T47D (cell line): ENCODE measurements at regions not wholly inside any gene's neighbourhood (a gene's known extent, or its start where the extent isn't known, plus 50 kb on each side); places are given as distances from the start of the nearest gene placed in this dataset.

Experiments
- DNase-seq, 2 experiments: peaks; one replicate each; pipeline versions ENCODE4 v3.0.0 to v3.0.0-alpha.2; 2011 to 2012; ENCODE audit warnings: low read depth in 1 of 2, low spot score in 1 of 2
- JUND ChIP-seq: IDR thresholded peaks from 2 replicates; pipeline ENCODE4 v1.6.1; 2012; ENCODE audit warnings: low read depth
- in situ Hi-C: cut with HindIII; loops from 2 replicates; pipeline ENCODE4 v1.10.0; 2016; ENCODE audit warnings: low sequenced_read_pairs, low pct_unique_long_range_greater_than_20kb

GRCh38 chr2:234139755-234140154 is 89.3 kb downstream of the SPP2 start:
- DNase-seq, result no peak
- no peak for TF ChIP-seq JUND
- in situ Hi-C loops, result no loop called here

DNA sequence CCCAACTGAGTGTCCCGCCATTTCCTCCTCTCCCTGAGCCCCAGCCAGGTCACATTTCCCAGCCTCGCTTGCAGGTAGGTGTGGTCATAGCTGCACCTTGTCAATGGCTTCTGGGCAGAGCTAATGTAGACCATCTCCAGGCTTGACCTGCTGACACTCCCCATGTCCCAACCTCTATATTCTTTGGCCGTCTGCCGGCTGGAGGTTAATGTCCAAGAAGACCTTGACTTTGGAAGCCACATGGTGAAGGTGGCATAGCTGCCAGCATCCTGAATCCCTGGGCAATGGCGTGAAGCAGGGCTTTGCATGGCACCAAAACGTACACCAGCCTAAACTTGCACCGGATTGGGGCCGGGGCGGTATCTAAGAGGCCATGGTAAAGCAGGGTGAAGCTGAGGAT is 88.3 kb downstream of the SPP2 start:
- TF ChIP-seq JUND, result no peak
- in situ Hi-C loops, result no loop called here
- no peak for DNase-seq

GRCh38 chr2:234137400-234138014 is 87.0 kb downstream of the SPP2 start:
- no peak for DNase-seq

DNA sequence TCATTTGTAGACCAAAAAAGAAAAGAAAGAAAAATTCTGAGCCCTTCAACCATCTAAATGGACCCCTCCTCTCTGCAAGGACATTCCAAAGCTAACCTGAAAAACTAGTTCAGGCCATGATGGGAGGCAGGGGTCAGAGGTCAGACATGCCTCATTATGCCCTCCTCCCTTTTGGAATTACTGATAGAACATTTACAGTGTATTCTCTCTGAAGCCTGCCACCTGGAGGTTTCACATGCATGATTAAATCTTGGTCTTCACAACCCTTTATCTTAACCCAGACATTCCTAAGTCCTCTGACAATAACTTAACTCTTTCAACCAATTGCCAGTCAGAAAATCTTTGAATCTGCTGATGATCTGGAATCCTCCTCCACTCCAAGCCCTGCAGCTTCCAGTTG is 86.0 kb downstream of the SPP2 start:
- DNase-seq, result no peak
- in situ Hi-C loops, result no loop called here

More at GRCh38 chr2:234137400-234138014, 87.0 kb downstream of the SPP2 start:
- TF ChIP-seq JUND, result no peak
- in situ Hi-C loops, result no loop called here

DNA sequence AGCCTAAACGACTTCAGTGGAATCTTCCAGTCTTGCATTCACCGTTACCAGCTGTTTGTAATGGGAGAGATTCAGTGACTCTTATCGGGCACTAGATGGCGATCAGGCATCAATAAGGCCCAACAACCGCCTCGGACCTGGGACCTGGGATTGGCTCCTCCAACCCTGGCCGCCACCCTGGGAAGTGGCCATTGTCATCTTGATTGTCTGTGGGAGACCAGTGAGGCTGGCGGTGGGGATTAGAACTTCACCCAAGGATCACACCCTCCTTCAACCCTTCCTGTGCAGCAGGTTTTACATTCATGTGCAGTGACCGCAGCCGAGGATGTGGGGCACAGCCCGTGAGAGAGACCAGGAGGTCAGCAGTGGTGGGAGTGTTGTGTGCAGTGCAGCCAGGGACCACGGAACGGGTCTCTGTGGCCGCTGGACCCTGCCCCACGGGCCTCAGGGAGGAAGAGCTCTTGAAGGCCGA is 85.3 kb downstream of the SPP2 start:
- no peak for TF ChIP-seq JUND
- peak; percentile 48 to 82 for DNase-seq
- in situ Hi-C loops, result no loop called here

More for the DNA sequence above, 86.0 kb downstream of the SPP2 start:
- no peak for TF ChIP-seq JUND

DNA sequence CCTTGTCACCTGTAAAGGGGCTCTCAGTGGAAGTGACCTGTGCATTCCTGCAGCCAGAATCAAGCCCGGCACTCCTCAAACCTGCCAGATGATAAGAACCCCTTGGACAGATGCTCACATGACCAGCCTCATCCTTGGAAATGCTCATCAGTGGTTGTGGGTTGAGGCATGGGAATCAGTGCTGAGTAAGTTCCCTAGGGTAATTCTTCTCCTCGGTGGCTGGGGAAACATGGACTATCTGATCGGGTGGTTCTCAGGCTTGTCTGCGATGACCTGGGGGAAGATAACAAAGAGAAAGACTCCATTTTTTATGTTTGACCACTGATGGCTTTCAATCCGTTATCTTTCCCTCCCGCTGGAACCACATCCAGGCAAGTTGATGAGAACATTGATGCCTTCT is 84.0 kb downstream of the SPP2 start:
- no peak for DNase-seq
- TF ChIP-seq JUND, result no peak
- in situ Hi-C loops, result no loop called here

- in situ Hi-C loops, result no loop called here
- TF ChIP-seq JUND, result no peak
- DNase-seq, result no peak
These were observed 82.5 kb downstream of the SPP2 start for GRCh38 chr2:234133004-234133403.

GRCh38 chr2:234130777-234131181 is 80.3 kb downstream of the SPP2 start:
- in situ Hi-C loops, result no loop called here
- TF ChIP-seq JUND, result no peak
- DNase-seq, result no peak

DNA sequence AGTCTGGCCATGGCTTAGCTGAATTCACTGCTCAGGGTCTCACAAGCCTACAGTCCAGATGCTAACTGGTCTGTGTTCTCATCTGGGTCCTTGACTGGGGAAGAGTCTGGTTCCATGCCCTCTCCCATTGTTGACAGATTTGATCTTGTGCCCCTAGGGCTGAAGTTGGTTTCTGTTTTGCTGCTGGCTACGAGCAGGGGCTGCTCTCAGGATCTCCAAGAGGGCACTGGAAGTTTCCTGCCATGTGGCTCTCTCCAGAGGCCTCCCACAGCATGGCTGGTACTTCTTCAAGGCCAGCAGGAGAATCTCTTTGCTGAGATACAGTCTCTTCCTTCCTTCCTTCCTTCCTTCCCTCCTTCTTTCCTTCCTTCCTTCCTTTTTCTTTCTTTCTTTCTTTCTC is 78.1 kb downstream of the SPP2 start:
- DNase-seq, result no peak
- in situ Hi-C loops, result no loop called here
- TF ChIP-seq JUND, result no peak
